GM12892 (cell line): ENCODE measurements at regions not wholly inside any gene's neighbourhood (a gene's known extent, or its start where the extent isn't known, plus 50 kb on each side); places are given as distances from the start of the nearest gene placed in this dataset.

Experiments
- POLR2A ChIP-seq: IDR thresholded peaks from 2 replicates; pipeline ENCODE4 v1.6.1; 2011; ENCODE audit warnings: low read depth, low read length, control low read depth
- POLR2AphosphoS5 ChIP-seq: IDR thresholded peaks from 2 replicates; pipeline ENCODE4 v1.6.1; 2011; ENCODE audit warnings: low read depth, low read length, control low read depth

DNA sequence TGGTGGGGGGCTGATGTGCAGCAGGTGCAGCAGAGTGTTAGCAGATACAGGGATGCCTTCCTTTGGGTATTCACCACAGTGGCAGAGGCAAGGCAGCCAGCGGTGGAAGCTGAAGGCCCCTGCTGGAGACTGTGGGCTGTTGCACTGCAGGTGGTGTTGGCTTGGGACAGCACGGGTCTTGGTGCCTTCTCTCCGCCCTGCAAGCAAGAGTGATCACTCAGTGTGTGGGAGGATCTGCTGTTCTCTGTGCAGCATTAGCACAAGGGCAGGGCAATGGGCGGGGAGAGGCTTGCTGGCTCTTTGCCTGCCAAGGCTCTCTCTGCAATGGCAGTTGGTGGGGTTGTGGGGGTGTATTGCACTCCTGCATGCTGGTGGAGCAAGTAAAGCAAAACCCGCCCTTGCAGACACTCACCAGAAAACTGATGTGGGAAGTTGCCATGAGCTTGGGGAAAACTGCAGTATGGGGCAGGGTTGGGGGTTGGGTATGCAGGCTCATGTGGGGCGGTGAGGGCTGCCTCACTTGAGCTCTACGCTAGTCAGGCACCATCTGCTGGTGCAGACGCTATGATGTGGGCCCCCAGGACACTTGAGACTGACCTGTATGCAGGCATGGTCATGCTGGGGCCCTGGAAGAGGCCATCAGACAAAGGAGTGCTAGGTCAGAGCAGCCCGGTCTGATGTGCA lies 820.8 kb upstream of the GRIA3 start:
- TF ChIP-seq POLR2AphosphoS5 (no peak), POLR2A (no peak)
